PC-9 (cell line): ENCODE measurements at regions not wholly inside any gene's neighbourhood (a gene's known extent, or its start where the extent isn't known, plus 50 kb on each side); places are given as distances from the start of the nearest gene placed in this dataset.
A peak's percentile ranks its signal among the peaks of the same experiment; 100 is the strongest.
"Not testable (repeated sequence)": the region's sequence is repeated elsewhere in the genome, so short reads cannot be mapped to it uniquely, and the experiment has no call there.

Experiments
- BruUV-seq: library from RNA; stranded (reverse); fragments of 400-500 nt; replicated peaks from 2 replicates; lab custom pipeline; 2021; lab: Mats Ljungman, UMichigan
- CTCF ChIA-PET: fragments of 300-600 bp; sonication (Branson Sonifier 250); formaldehyde crosslinking; loops from one replicate; lab custom pipeline; 2022; ENCODE audit warnings: antibody characterized with exemption; lab: Charles Lee
- POLR2A ChIA-PET: fragments of 300-600 bp; sonication (Branson Sonifier 250); formaldehyde crosslinking; loops from one replicate; lab custom pipeline; 2022; ENCODE audit warnings: antibody characterized with exemption; ENCODE audit not compliant: unreplicated experiment; lab: Charles Lee
- DNase-seq, 2 experiments: peaks; one replicate each; pipeline versions ENCODE4 v3.0.0 to v3.0.0-alpha.2; 2015 to 2022; ENCODE audit warnings: mixed read lengths in 1 of 2
- H2AFZ ChIP-seq: fragments of 200-600 bp; sonication (generic); 2 replicates; pipeline ENCODE4 v1.8.1; 2017; ENCODE audit warnings: antibody characterized with exemption
- H3F3A ChIP-seq: fragments of 200-600 bp; sonication (generic); 2 replicates; pipeline ENCODE4 v1.8.1; 2017; ENCODE audit warnings: antibody characterized with exemption, mild to moderate bottlenecking, low read depth; ENCODE audit not compliant: insufficient read depth
- H3K27ac ChIP-seq: fragments of 200-600 bp; sonication (generic); 2 replicates; pipeline ENCODE4 v1.6.1; 2016; ENCODE audit warnings: mixed run types
- H3K27me3 ChIP-seq: fragments of 200-600 bp; sonication (generic); 2 replicates; pipeline ENCODE4 v1.6.1; 2016; ENCODE audit warnings: low read depth, mixed run types; ENCODE audit not compliant: insufficient read depth
- H3K36me3 ChIP-seq: fragments of 200-600 bp; sonication (generic); 2 replicates; pipeline ENCODE4 v1.6.1; 2016; ENCODE audit warnings: low read depth, mixed run types
- H3K4me1 ChIP-seq: fragments of 200-600 bp; sonication (generic); replicated peaks from 2 replicates; pipeline ENCODE4 v1.6.1; 2016; ENCODE audit warnings: mixed run types; ENCODE audit not compliant: insufficient read depth
- H3K4me2 ChIP-seq: fragments of 200-600 bp; sonication (generic); 2 replicates; pipeline ENCODE4 v1.6.1; 2017; ENCODE audit warnings: mixed run types
- H3K4me3 ChIP-seq: fragments of 200-600 bp; sonication (generic); 2 replicates; pipeline ENCODE4 v1.6.1; 2016; ENCODE audit warnings: mixed run types
- H3K79me2 ChIP-seq: fragments of 200-600 bp; sonication (generic); 2 replicates; pipeline ENCODE4 v1.6.1; 2017; ENCODE audit warnings: low read depth, mixed run types
- H3K9me2 ChIP-seq: fragments of 200-600 bp; sonication (generic); 2 replicates; pipeline ENCODE4 v1.8.1; 2017; ENCODE audit warnings: mild to moderate bottlenecking; ENCODE audit not compliant: insufficient read depth
- H3K9me3 ChIP-seq: fragments of 200-600 bp; sonication (generic); 2 replicates; pipeline ENCODE4 v1.8.1; 2016; ENCODE audit warnings: low read depth; ENCODE audit not compliant: insufficient read depth
- H4K20me1 ChIP-seq: fragments of 200-600 bp; sonication (generic); 2 replicates; pipeline ENCODE4 v1.8.1; 2017; ENCODE audit not compliant: insufficient read depth
- CTCF ChIP-seq: fragments of 200-600 bp; sonication (generic); conservative IDR thresholded peaks from 2 replicates; pipeline ENCODE4 v1.6.1; 2017; ENCODE audit warnings: mixed run types, antibody characterized with exemption, mild to moderate bottlenecking, moderate library complexity
- EZH2 ChIP-seq: fragments of 200-600 bp; sonication (generic); IDR thresholded peaks from 2 replicates; pipeline ENCODE4 v1.8.0; 2017; ENCODE audit warnings: antibody characterized with exemption, low read depth
- intact Hi-C: fragments of 100-400 bp; cut with micrococcal nuclease; formaldehyde crosslinking; loops from one replicate; pipeline ENCODE4 v1.10.0; 2022; ENCODE audit not compliant: unreplicated experiment

- H3K27ac ChIP-seq, result no peak overlapping the region
- no peaks in the 10 kb centered on the region for H3K79me2 ChIP-seq
- ChIA-PET CTCF (interaction anchor here (0.7 kb wide), 1 partner anchor 598 kb away, joined by 3 read pairs; the partner anchor contains the start of gene TAAR9), POLR2A (no interaction called here)
- H3K4me2 ChIP-seq, result no peak overlapping the region
- no TSS peak for BruUV-seq
- H3K4me1 ChIP-seq, result peaks cover 4% of the 10 kb centered on the region
- H4K20me1 ChIP-seq, result no peaks in the 10 kb centered on the region
- H3K36me3 ChIP-seq, result no peaks in the 10 kb centered on the region
- H2AFZ ChIP-seq, result peak overlapping the region; percentile 18; the same call in 1 of the 2 replicates
- no peaks in the 10 kb centered on the region for H3K9me2 ChIP-seq
- no peak for DNase-seq
- H3K9me3 ChIP-seq, result no peaks in the 10 kb centered on the region
- TF ChIP-seq EZH2 (no peak), CTCF (no peak)
- no peak overlapping the region for H3K4me3 ChIP-seq
- no peaks in the 10 kb centered on the region for H3F3A ChIP-seq
- intact Hi-C loops, result no loop called here
- H3K27me3 ChIP-seq, result no peaks in the 10 kb centered on the region
Measured at GRCh38 chr6:133136177-133136880, 104.8 kb upstream of the EYA4 start.

DNA sequence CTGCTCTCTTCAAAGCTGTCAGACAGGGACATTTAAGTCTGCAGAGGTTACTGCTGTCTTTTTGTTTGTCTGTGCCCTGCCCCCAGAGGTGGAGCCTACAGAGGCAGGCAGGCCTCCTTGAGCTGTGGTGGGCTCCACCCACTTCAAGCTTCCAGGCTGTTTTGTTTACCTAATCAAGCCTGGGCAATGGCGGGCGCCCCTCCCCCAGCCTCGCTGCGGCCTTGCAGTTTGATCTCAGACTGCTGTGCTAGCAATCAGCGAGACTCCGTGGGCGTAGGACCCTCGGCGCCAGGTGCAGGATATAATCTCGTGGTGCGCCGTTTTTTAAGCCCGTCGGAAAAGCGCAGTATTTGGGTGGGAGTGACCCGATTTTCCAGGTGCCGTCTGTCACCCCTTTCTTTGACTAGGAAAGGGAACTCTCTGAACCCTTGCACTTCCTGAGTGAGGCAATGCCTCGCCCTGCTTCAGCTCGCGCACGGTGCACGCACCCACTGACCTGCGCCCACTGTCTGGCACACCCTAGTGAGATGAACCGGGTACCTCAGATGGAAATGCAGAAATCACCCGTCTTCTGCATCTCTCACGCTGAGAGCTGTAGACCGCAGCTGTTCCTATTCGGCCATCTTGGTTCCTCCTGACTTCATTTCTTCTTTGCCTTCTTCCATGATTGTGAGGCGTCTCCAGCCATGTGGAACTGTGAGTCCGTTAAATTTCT is 93.5 kb upstream of the EYA4 start:
- POLR2A ChIA-PET, intact Hi-C loops: not testable (repeated sequence)

GRCh38 chr6:133156689-133157088 is 84.5 kb upstream of the EYA4 start:
- H4K20me1 ChIP-seq, result no peaks in the 10 kb centered on the region

More for the DNA sequence above, 93.5 kb upstream of the EYA4 start:
- H3K9me2 ChIP-seq, H3K4me2 ChIP-seq, H3K9me3 ChIP-seq, DNase-seq, H3F3A ChIP-seq, H2AFZ ChIP-seq, H3K79me2 ChIP-seq, CTCF ChIA-PET, H4K20me1 ChIP-seq, BruUV-seq, H3K4me3 ChIP-seq, H3K27me3 ChIP-seq, H3K4me1 ChIP-seq, H3K36me3 ChIP-seq, H3K27ac ChIP-seq: not testable (repeated sequence)

More at GRCh38 chr6:133156689-133157088, 84.5 kb upstream of the EYA4 start:
- no peak overlapping the region for H3K4me2 ChIP-seq
- no peaks in the 10 kb centered on the region for H3K79me2 ChIP-seq
- H3K9me2 ChIP-seq, result no peaks in the 10 kb centered on the region
- no TSS peak for BruUV-seq
- H3F3A ChIP-seq, result no peaks in the 10 kb centered on the region
- no peak overlapping the region for H2AFZ ChIP-seq
- DNase-seq, result no peak
- no peak overlapping the region for H3K27ac ChIP-seq
- intact Hi-C loops, result no loop called here
- no peak overlapping the region for H3K4me3 ChIP-seq
- no peaks in the 10 kb centered on the region for H3K9me3 ChIP-seq
- TF ChIP-seq CTCF (no peak), EZH2 (no peak)
- no peaks in the 10 kb centered on the region for H3K36me3 ChIP-seq
- POLR2A ChIA-PET, result no interaction called here
- no peaks in the 10 kb centered on the region for H3K4me1 ChIP-seq
- H3K27me3 ChIP-seq, result no peaks in the 10 kb centered on the region
- CTCF ChIA-PET, result no interaction called here
